ENCODE measurements at regions not wholly inside any gene's neighbourhood (a gene's known extent, or its start where the extent isn't known, plus 50 kb on each side); places are given as distances from the start of the nearest gene placed in this dataset.

DNA sequence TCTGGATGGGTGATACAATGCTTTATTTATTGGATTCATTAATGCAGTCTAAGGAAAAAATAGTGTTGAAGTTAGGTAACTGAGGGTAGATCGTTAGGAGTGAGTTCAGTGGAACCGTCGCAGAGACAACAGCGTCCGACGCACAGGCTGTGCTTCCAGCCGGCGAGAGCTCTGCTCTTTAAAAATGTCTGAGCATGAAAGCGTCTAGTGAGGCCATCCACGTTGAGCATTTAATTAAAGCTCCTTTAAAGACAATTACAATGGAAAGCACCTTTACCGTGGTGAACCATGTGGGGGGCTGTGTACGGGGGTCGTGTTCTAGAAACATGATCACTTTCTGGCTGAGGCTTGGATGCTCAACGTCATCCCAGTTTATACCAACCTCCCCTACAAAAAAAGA is 822.7 kb downstream of the GALR1 start:
- intact Hi-C loops (cut with DNase I; ENCODE audit: low total_unique reads): no loop called here
- H3K4me3 ChIP-seq: no peak overlapping the region
- no peaks in the 10 kb centered on the region for H3K36me3 ChIP-seq
- TF ChIP-seq, protein P1, sequence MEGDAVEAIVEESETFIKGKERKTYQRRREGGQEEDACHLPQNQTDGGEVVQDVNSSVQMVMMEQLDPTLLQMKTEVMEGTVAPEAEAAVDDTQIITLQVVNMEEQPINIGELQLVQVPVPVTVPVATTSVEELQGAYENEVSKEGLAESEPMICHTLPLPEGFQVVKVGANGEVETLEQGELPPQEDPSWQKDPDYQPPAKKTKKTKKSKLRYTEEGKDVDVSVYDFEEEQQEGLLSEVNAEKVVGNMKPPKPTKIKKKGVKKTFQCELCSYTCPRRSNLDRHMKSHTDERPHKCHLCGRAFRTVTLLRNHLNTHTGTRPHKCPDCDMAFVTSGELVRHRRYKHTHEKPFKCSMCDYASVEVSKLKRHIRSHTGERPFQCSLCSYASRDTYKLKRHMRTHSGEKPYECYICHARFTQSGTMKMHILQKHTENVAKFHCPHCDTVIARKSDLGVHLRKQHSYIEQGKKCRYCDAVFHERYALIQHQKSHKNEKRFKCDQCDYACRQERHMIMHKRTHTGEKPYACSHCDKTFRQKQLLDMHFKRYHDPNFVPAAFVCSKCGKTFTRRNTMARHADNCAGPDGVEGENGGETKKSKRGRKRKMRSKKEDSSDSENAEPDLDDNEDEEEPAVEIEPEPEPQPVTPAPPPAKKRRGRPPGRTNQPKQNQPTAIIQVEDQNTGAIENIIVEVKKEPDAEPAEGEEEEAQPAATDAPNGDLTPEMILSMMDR (IDR thresholded peaks at IDR 0.05): no peak
- TF ChIP-seq POLR2A (IDR thresholded peaks at IDR 0.05) (no peak), EP300 (IDR thresholded peaks at IDR 0.05; ENCODE audit: low read depth) (no peak)
- H3K27ac ChIP-seq: no peak overlapping the region
- WGBS, 2 donors (ENCODE audit: low coverage in 1 of 2): 76 to 81% methylated on average over 14 of the region's 14 CpGs
- in situ Hi-C loops (cut with MboI; ENCODE audit: low pct_ligation_motif_present in 1 of 4, low pct_unique_long_range_greater_than_20kb in 1 of 4, low sequenced_read_pairs in 3 of 4): no loop called here
- H3K9me3 ChIP-seq: no peaks in the 10 kb centered on the region
- H3K4me1 ChIP-seq: peaks cover 0 to 4% (median 0%) of the 10 kb centered on the region in 4 donors
- H3K27me3 ChIP-seq: no peaks in the 10 kb centered on the region
- DNase-seq: no peak

- Histone ChIP-seq H3K36me3 (no peaks in the 10 kb centered on the region), H3K27me3 (no peaks in the 10 kb centered on the region), H3K9me3 (no peaks in the 10 kb centered on the region), H3K27ac (no peak overlapping the region), H3K4me3 (no peak overlapping the region), H3K4me1 (peaks cover 0 to 4% (median 0%) of the 10 kb centered on the region in 4 donors)
- no peak for DNase-seq
- in situ Hi-C loops (cut with MboI; ENCODE audit: low pct_ligation_motif_present in 1 of 4, low pct_unique_long_range_greater_than_20kb in 1 of 4, low sequenced_read_pairs in 3 of 4): no loop called here
- WGBS, 2 donors (ENCODE audit: low coverage in 1 of 2): 55 to 60% methylated on average over 2 to 5 of the region's 5 CpGs
- TF ChIP-seq EP300 (IDR thresholded peaks at IDR 0.05; ENCODE audit: low read depth) (no peak), POLR2A (IDR thresholded peaks at IDR 0.05) (no peak), POLR2AphosphoS5 (IDR thresholded peaks at IDR 0.05) (no peak)
- TF ChIP-seq, protein P1 (IDR thresholded peaks at IDR 0.05): peak in 2 of 5 experiments; percentile 8 to 14
- intact Hi-C loops (cut with DNase I; ENCODE audit: low total_unique reads): no loop called here
Measured at GRCh38 chr18:78073275-78073674, 823.6 kb downstream of the GALR1 start.

- H3K4me3 ChIP-seq: no peak overlapping the region
- intact Hi-C loops (cut with DNase I; ENCODE audit: low total_unique reads): no loop called here
- H3K27ac ChIP-seq: no peak overlapping the region
- no peak for DNase-seq
- in situ Hi-C loops (cut with MboI; ENCODE audit: low pct_ligation_motif_present in 1 of 4, low pct_unique_long_range_greater_than_20kb in 1 of 4, low sequenced_read_pairs in 3 of 4): no loop called here
- H3K36me3 ChIP-seq: no peaks in the 10 kb centered on the region
- peaks cover 0 to 4% (median 0%) of the 10 kb centered on the region in 4 donors for H3K4me1 ChIP-seq
- 59 to 69% methylated on average over 10 to 12 of the region's 12 CpGs for WGBS, 2 donors (ENCODE audit: low coverage in 1 of 2)
- TF ChIP-seq EP300 (IDR thresholded peaks at IDR 0.05; ENCODE audit: low read depth) (no peak), POLR2AphosphoS5 (IDR thresholded peaks at IDR 0.05) (no peak), POLR2A (IDR thresholded peaks at IDR 0.05) (no peak)
- TF ChIP-seq, protein P1 (IDR thresholded peaks at IDR 0.05): no peak
- H3K27me3 ChIP-seq: no peaks in the 10 kb centered on the region
- no peaks in the 10 kb centered on the region for H3K9me3 ChIP-seq
Measured at GRCh38 chr18:78074400-78075020, 824.9 kb downstream of the GALR1 start.

DNA sequence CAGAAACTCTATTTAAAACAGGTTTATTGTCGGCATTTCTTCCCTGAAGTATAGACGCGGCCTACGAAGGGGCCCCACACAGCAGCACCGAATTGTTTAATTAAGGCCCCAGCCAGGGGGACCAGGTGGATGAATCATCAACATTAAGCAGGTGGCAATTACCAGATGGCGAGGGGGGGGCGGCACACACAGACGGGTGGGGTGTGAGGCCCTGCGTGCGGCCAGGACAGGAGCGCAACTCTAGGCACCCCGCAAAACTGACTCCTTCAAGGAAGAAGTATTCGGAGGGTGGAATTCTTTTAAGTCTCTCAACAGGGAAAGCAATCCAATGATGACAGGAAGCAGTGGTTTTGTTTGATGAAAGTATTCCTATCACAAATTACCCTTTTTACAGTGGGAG is 830.4 kb downstream of the GALR1 start:
- in situ Hi-C loops (cut with MboI; ENCODE audit: low pct_ligation_motif_present in 1 of 4, low pct_unique_long_range_greater_than_20kb in 1 of 4, low sequenced_read_pairs in 3 of 4) (no loop called here), intact Hi-C loops (cut with DNase I; ENCODE audit: low total_unique reads) (no loop called here)
- Histone ChIP-seq H3K9me3 (no peaks in the 10 kb centered on the region), H3K4me1 (no peaks in the 10 kb centered on the region), H3K36me3 (no peaks in the 10 kb centered on the region), H3K27ac (no peak overlapping the region), H3K27me3 (no peaks in the 10 kb centered on the region), H3K4me3 (no peak overlapping the region)
- WGBS, 2 donors (ENCODE audit: low coverage in 1 of 2): 82 to 85% methylated on average over 9 to 13 of the region's 13 CpGs
- DNase-seq: no peak
- TF ChIP-seq EP300 (IDR thresholded peaks at IDR 0.05; ENCODE audit: low read depth) (no peak), POLR2A (IDR thresholded peaks at IDR 0.05) (no peak), POLR2AphosphoS5 (IDR thresholded peaks at IDR 0.05) (no peak)
- TF ChIP-seq, protein P1 (IDR thresholded peaks at IDR 0.05): no peak
